ENCODE measurements at regions not wholly inside any gene's neighbourhood (a gene's known extent, or its start where the extent isn't known, plus 50 kb on each side); places are given as distances from the start of the nearest gene placed in this dataset.

DNA sequence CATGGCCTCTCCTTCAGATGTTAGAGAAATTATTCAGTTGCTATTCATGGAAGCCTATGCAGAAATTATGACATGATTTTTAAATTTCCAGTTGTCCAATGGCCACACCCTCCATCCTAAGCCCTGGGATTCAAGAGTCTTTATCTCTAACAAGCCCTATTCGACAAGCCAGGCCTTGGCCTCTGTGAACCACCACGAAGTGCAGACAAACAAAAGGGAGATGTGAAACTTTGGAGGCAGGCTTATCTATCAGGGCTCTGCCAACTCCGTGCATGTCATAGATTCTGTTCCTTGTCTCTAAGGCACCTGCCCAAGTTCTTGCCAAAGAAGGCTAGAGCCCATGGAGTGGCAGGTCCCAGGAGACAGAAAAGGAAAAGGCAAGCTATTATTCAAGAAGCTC is 212.4 kb upstream of the ADAMTS9 start:
- Histone ChIP-seq H3K9me3 (ENCODE audit: low read depth) (no peaks in the 10 kb centered on the region), H3K4me1 (ENCODE audit: low read depth) (peaks cover 46% of the 10 kb centered on the region), H3K4me3 (no peak overlapping the region), H3K27ac (peak overlapping the region; percentile 85), H3K27me3 (no peaks in the 10 kb centered on the region), H3K36me3 (no peaks in the 10 kb centered on the region)
- TF ChIP-seq, protein P1, sequence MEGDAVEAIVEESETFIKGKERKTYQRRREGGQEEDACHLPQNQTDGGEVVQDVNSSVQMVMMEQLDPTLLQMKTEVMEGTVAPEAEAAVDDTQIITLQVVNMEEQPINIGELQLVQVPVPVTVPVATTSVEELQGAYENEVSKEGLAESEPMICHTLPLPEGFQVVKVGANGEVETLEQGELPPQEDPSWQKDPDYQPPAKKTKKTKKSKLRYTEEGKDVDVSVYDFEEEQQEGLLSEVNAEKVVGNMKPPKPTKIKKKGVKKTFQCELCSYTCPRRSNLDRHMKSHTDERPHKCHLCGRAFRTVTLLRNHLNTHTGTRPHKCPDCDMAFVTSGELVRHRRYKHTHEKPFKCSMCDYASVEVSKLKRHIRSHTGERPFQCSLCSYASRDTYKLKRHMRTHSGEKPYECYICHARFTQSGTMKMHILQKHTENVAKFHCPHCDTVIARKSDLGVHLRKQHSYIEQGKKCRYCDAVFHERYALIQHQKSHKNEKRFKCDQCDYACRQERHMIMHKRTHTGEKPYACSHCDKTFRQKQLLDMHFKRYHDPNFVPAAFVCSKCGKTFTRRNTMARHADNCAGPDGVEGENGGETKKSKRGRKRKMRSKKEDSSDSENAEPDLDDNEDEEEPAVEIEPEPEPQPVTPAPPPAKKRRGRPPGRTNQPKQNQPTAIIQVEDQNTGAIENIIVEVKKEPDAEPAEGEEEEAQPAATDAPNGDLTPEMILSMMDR (IDR thresholded peaks at IDR 0.05; ENCODE audit: low read depth, low read length): no peak
- DNase-seq (ENCODE audit: low read depth in 1 of 2, low spot score in 1 of 2): peak in 1 of 2 donors; percentile 21

DNA sequence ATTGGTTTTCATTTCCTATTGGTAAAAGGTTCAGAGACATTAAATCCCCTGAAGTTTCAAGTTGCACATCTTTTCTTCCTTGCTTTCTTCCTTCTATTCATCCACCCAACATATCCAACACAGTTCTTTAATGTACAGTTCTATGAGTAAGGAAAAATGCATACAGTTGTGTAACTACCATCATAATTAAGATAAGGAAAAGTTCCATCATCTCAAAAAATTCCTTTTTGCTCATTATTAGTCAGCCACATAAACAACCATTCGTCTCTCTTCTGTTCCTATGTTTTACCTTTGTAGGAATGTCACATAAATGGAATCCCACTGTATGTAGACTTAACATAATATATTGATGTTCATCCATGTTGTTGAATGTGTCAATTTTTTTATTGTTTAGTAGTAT is 211.1 kb upstream of the ADAMTS9 start:
- H3K9me3 ChIP-seq (ENCODE audit: low read depth): no peaks in the 10 kb centered on the region
- H3K27me3 ChIP-seq: no peaks in the 10 kb centered on the region
- H3K27ac ChIP-seq: no peak overlapping the region
- no peaks in the 10 kb centered on the region for H3K36me3 ChIP-seq
- DNase-seq (ENCODE audit: low read depth in 1 of 2, low spot score in 1 of 2): no peak
- H3K4me1 ChIP-seq (ENCODE audit: low read depth): peaks cover 39% of the 10 kb centered on the region
- TF ChIP-seq, protein P1 (IDR thresholded peaks at IDR 0.05; ENCODE audit: low read depth, low read length): no peak
- H3K4me3 ChIP-seq: no peak overlapping the region

DNA sequence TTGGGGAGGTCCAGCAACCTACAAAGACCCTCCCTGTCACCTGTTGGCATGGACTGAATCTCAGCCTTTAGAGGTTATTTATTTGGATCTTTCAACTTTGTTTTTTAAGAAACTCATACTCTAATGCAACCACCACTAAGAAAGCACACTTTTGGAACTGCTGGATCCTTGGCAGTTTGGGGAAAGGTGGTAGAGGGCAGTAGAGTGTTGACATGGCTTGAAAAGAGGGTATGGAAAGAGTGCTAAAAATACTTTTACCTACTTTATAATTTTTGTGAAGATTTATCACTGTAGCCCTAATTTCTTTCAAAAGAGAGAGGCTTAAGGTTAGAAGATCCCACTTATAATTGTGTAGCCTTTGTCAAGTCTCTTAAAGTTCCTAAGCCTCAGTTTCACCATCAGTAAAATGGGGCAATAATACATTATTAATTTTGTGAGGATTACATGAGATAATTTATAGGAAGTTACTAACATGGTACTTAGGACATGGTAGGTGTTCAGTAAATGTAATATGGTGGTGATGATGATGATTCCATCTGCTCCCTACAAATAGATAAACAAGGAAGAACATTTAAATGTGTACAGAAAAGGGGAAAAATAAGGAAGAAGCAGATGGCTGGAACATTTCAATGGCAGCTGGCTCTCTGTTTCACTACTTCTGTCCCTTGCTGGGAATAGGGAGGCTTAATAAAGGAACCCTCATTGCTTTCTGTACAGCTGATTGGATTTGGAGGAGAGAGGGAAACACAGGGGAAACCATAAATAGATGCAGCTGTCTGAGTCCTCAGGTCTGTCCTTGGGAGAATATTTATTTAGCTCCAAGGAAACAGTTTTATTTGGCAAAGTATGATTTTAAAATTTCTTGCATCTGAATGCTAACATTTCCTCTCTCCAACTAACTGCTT is 208.4 kb upstream of the ADAMTS9 start:
- H3K27me3 ChIP-seq: no peaks in the 10 kb centered on the region
- no peaks in the 10 kb centered on the region for H3K36me3 ChIP-seq
- peaks cover 15% of the 10 kb centered on the region for H3K4me1 ChIP-seq (ENCODE audit: low read depth)
- no peak overlapping the region for H3K4me3 ChIP-seq
- no peak for DNase-seq (ENCODE audit: low read depth in 1 of 2, low spot score in 1 of 2)
- H3K9me3 ChIP-seq (ENCODE audit: low read depth): no peaks in the 10 kb centered on the region
- TF ChIP-seq, protein P1 (IDR thresholded peaks at IDR 0.05; ENCODE audit: low read depth, low read length): no peak
- H3K27ac ChIP-seq: no peak overlapping the region

DNA sequence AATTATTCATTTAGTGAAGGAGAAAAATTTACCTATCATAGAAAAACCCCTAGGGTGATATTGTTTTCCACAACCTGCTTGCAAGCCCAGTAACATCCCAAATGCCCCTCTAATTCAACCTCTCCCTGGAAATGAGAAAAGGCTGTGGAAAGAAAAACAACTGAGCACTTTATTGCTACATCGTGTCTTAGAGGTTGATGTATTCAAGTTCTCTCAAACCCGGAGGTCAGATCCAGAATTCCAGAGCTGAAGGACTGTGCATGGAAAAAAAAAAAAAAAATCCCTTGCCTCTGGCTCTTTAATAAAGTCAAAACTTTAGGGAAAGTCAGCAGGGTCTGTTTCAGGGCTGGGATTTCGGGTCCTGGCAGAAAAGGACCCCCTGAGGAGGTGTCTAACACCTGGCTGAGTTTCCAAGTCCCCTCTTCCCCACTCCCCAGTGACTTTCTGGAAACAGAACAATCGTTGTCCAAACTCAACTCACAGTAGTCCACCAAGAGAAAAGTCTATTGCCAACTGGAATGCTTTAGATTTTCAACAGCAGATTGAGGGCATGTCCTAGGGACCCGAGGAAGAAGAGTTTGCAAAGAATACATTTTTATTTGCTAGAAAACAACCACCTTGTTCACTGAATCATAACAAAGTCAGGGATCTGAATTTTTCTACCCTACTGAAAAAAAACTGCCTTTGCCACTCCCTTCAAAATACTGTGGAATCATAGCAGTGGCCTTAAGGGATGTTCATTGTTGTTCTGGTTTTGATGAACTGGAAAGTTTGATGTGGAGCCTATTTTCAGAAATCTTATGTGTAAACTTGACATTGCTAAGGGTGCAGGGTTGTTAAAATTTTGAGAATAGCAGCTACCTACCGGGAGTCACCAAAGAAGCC is 207.5 kb upstream of the ADAMTS9 start:
- Histone ChIP-seq H3K4me1 (ENCODE audit: low read depth) (peaks cover 12% of the 10 kb centered on the region), H3K27me3 (no peaks in the 10 kb centered on the region), H3K4me3 (no peak overlapping the region), H3K9me3 (ENCODE audit: low read depth) (no peaks in the 10 kb centered on the region), H3K36me3 (no peaks in the 10 kb centered on the region), H3K27ac (peak overlapping the region; percentile 46)
- TF ChIP-seq, protein P1 (IDR thresholded peaks at IDR 0.05; ENCODE audit: low read depth, low read length): no peak
- DNase-seq (ENCODE audit: low read depth in 1 of 2, low spot score in 1 of 2): no peak

DNA sequence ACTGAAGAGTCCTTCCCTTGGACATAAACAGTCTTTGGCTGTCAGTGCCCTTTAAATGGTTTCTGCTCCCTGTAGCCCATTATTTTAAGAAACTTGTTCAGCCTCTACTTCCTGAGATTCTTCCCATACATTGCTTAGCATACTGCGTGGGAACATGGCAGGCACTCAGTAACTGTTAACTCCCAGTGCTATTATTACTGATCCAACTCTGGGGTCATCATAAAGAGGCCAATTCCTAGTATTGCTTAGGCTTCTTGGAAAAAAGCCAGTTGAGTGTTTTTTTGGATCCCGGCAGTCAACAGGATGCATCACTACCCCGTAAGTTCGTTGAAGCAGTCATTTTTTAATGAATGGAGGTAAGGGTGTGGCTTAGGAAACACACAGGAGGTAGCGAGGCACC is 206.2 kb upstream of the ADAMTS9 start:
- H3K27ac ChIP-seq: no peak overlapping the region
- no peak overlapping the region for H3K4me3 ChIP-seq
- H3K36me3 ChIP-seq: no peaks in the 10 kb centered on the region
- H3K9me3 ChIP-seq (ENCODE audit: low read depth): no peaks in the 10 kb centered on the region
- peaks cover 16% of the 10 kb centered on the region for H3K4me1 ChIP-seq (ENCODE audit: low read depth)
- TF ChIP-seq, protein P1 (IDR thresholded peaks at IDR 0.05; ENCODE audit: low read depth, low read length): no peak
- no peak for DNase-seq (ENCODE audit: low read depth in 1 of 2, low spot score in 1 of 2)
- H3K27me3 ChIP-seq: no peaks in the 10 kb centered on the region
